ENCODE measurements at regions not wholly inside any gene's neighbourhood (a gene's known extent, or its start where the extent isn't known, plus 50 kb on each side); places are given as distances from the start of the nearest gene placed in this dataset.

GRCh38 chr3:187896646-187897045, 151.4 kb upstream of the BCL6 start:
- H3K9me3 Mint-ChIP-seq (ENCODE audit: insufficient read depth), result no peaks in the 10 kb centered on the region
- no peaks in the 10 kb centered on the region for H4K20me1 ChIP-seq (ENCODE audit: control insufficient read depth, insufficient read depth, low read length, poor library complexity, severe bottlenecking)
- no peak for ATAC-seq (ENCODE audit: low read depth)
- H3K9ac ChIP-seq (ENCODE audit: low read length), result no peak overlapping the region
- H3K79me2 ChIP-seq (ENCODE audit: control insufficient read depth, insufficient read depth, low read length), result no peaks in the 10 kb centered on the region
- H3K4me1 ChIP-seq (ENCODE audit: control insufficient read depth in 2 of 2, insufficient read depth in 2 of 2, low read length in 2 of 2), result peaks cover 0 to 9% of the 10 kb centered on the region in 2 donors
- H3K27ac ChIP-seq (ENCODE audit: low read length in 2 of 2), result no peak overlapping the region
- no peak overlapping the region for H3K4me3 Mint-ChIP-seq
- peaks cover 0 to 18% (median 3%) of the 10 kb centered on the region in 4 experiments for H3K27me3 ChIP-seq (replicated peaks in 1 of 4; ENCODE audit: control extremely low read depth in 1 of 4, control insufficient read depth in 3 of 4, insufficient read depth in 4 of 4, low read length in 3 of 4)
- intact Hi-C loops (cut with micrococcal nuclease), result no loop called here
- H3K9me3 ChIP-seq (ENCODE audit: control extremely low read depth in 1 of 3, control insufficient read depth in 2 of 3, insufficient read depth in 1 of 3, low read length in 2 of 3), result no peaks in the 10 kb centered on the region
- no peak overlapping the region for H3K27ac Mint-ChIP-seq
- no peak for TF ChIP-seq EZH2 (IDR thresholded peaks at IDR 0.05; ENCODE audit: borderline replicate concordance, insufficient read depth, low read depth, low read length, poor library complexity, severe bottlenecking)
- TF ChIP-seq CTCF (IDR thresholded peaks at IDR 0.05), result no peak
- ChIA-PET CTCF (no interaction called here), POLR2A (no interaction called here)
- peaks cover 4% of the 10 kb centered on the region for H3K4me1 Mint-ChIP-seq
- no peaks in the 10 kb centered on the region for H3K36me3 ChIP-seq (replicated peaks in 1 of 2; ENCODE audit: control extremely low read depth in 1 of 2, control insufficient read depth in 1 of 2, extremely low read depth in 1 of 2, insufficient read depth in 2 of 2, low read length in 1 of 2)
- H3K4me3 ChIP-seq (ENCODE audit: control extremely low read depth in 1 of 5, extremely low read depth in 1 of 5, insufficient read depth in 1 of 5, low read depth in 2 of 5, low read length in 4 of 5), result no peak overlapping the region
- peak; percentile 2 for DNase-seq
- 87% methylated on average over 4 of the region's 6 CpGs for WGBS (ENCODE audit: insufficient coverage)
- no peak overlapping the region for H3K4me2 ChIP-seq (replicated peaks; ENCODE audit: low read depth, low read length, poor library complexity, severe bottlenecking)
- H3K27me3 Mint-ChIP-seq, result peaks cover 23% of the 10 kb centered on the region
- H2AFZ ChIP-seq (ENCODE audit: insufficient read depth, low read depth, low read length, poor library complexity, severe bottlenecking), result no peak overlapping the region

- no peak overlapping the region for H2AFZ ChIP-seq (ENCODE audit: insufficient read depth, low read depth, low read length, poor library complexity, severe bottlenecking)
- no peaks in the 10 kb centered on the region for H4K20me1 ChIP-seq (ENCODE audit: control insufficient read depth, insufficient read depth, low read length, poor library complexity, severe bottlenecking)
- H3K79me2 ChIP-seq (ENCODE audit: control insufficient read depth, insufficient read depth, low read length), result no peaks in the 10 kb centered on the region
- H3K4me1 ChIP-seq (ENCODE audit: control insufficient read depth in 2 of 2, insufficient read depth in 2 of 2, low read length in 2 of 2), result peaks cover 0 to 18% of the 10 kb centered on the region in 2 donors
- no peak overlapping the region for H3K4me3 Mint-ChIP-seq
- peaks cover 0 to 18% (median 6%) of the 10 kb centered on the region in 4 experiments for H3K27me3 ChIP-seq (replicated peaks in 1 of 4; ENCODE audit: control extremely low read depth in 1 of 4, control insufficient read depth in 3 of 4, insufficient read depth in 4 of 4, low read length in 3 of 4)
- intact Hi-C loops (cut with micrococcal nuclease), result no loop called here
- H3K9me3 Mint-ChIP-seq (ENCODE audit: insufficient read depth), result no peaks in the 10 kb centered on the region
- H3K4me1 Mint-ChIP-seq, result peaks cover 15% of the 10 kb centered on the region
- TF ChIP-seq CTCF (IDR thresholded peaks at IDR 0.05) (no peak), EZH2 (IDR thresholded peaks at IDR 0.05; ENCODE audit: borderline replicate concordance, insufficient read depth, low read depth, low read length, poor library complexity, severe bottlenecking) (no peak)
- H3K4me2 ChIP-seq (replicated peaks; ENCODE audit: low read depth, low read length, poor library complexity, severe bottlenecking), result no peak overlapping the region
- 82% methylated on average over 4 of the region's 4 CpGs for WGBS (ENCODE audit: insufficient coverage)
- peaks cover 27% of the 10 kb centered on the region for H3K27me3 Mint-ChIP-seq
- peaks cover 0 to 10% (median 2%) of the 10 kb centered on the region in 3 donors for H3K9me3 ChIP-seq (ENCODE audit: control extremely low read depth in 1 of 3, control insufficient read depth in 2 of 3, insufficient read depth in 1 of 3, low read length in 2 of 3)
- no peak overlapping the region for H3K9ac ChIP-seq (ENCODE audit: low read length)
- H3K27ac ChIP-seq (ENCODE audit: low read length in 2 of 2), result no peak overlapping the region
- no peak overlapping the region for H3K4me3 ChIP-seq (ENCODE audit: control extremely low read depth in 1 of 5, extremely low read depth in 1 of 5, insufficient read depth in 1 of 5, low read depth in 2 of 5, low read length in 4 of 5)
- POLR2A ChIA-PET, result no interaction called here
- DNase-seq (no peak), ATAC-seq (ENCODE audit: low read depth) (no peak)
- no peak overlapping the region for H3K27ac Mint-ChIP-seq
- no peaks in the 10 kb centered on the region for H3K36me3 ChIP-seq (replicated peaks in 1 of 2; ENCODE audit: control extremely low read depth in 1 of 2, control insufficient read depth in 1 of 2, extremely low read depth in 1 of 2, insufficient read depth in 2 of 2, low read length in 1 of 2)
- CTCF ChIA-PET, result no interaction called here
Measured at GRCh38 chr3:187899246-187899645, 154.0 kb upstream of the BCL6 start.

Data from B cell (primary cell).